ENCODE measurements at regions not wholly inside any gene's neighbourhood (a gene's known extent, or its start where the extent isn't known, plus 50 kb on each side); places are given as distances from the start of the nearest gene placed in this dataset.

DNA sequence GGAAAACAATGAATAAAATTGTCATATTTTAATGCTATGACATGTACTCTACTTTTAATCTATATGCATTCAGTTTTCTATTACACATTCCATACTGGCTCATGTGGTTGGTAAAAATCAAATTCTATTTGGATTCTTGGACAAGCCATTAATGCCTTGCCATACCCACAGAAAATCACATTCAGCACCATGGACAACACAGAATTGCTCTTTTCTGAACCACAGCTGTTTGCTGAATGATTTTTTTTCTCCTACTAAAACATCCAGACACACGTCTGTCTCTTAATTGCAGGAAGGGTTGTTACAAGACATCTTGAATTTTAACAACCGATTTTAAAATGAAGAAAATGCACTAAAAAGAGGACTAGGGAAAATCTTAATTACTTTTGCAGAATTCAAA lies 675.6 kb downstream of the BRINP1 start:
- TF ChIP-seq, protein P1, sequence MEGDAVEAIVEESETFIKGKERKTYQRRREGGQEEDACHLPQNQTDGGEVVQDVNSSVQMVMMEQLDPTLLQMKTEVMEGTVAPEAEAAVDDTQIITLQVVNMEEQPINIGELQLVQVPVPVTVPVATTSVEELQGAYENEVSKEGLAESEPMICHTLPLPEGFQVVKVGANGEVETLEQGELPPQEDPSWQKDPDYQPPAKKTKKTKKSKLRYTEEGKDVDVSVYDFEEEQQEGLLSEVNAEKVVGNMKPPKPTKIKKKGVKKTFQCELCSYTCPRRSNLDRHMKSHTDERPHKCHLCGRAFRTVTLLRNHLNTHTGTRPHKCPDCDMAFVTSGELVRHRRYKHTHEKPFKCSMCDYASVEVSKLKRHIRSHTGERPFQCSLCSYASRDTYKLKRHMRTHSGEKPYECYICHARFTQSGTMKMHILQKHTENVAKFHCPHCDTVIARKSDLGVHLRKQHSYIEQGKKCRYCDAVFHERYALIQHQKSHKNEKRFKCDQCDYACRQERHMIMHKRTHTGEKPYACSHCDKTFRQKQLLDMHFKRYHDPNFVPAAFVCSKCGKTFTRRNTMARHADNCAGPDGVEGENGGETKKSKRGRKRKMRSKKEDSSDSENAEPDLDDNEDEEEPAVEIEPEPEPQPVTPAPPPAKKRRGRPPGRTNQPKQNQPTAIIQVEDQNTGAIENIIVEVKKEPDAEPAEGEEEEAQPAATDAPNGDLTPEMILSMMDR (IDR thresholded peaks at IDR 0.05) = no peak
- TF ChIP-seq CBX8 (IDR thresholded peaks at IDR 0.05) (no peak), RFX5 (IDR thresholded peaks at IDR 0.05) (no peak), EP300 (IDR thresholded peaks at IDR 0.05) (no peak), JUNB (IDR thresholded peaks at IDR 0.05) (no peak), BHLHE40 (IDR thresholded peaks at IDR 0.05; ENCODE audit: low read depth, low read length) (no peak), CHD2 (IDR thresholded peaks at IDR 0.05; ENCODE audit: low read length, partially characterized antibody) (no peak), SREBF2 (IDR thresholded peaks at IDR 0.05) (no peak)
- TF ChIP-seq, protein P2, sequence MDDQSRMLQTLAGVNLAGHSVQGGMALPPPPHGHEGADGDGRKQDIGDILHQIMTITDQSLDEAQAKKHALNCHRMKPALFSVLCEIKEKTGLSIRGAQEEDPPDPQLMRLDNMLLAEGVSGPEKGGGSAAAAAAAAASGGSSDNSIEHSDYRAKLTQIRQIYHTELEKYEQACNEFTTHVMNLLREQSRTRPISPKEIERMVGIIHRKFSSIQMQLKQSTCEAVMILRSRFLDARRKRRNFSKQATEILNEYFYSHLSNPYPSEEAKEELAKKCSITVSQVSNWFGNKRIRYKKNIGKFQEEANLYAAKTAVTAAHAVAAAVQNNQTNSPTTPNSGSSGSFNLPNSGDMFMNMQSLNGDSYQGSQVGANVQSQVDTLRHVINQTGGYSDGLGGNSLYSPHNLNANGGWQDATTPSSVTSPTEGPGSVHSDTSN (IDR thresholded peaks at IDR 0.05) = no peak
- TF ChIP-seq, protein P3, sequence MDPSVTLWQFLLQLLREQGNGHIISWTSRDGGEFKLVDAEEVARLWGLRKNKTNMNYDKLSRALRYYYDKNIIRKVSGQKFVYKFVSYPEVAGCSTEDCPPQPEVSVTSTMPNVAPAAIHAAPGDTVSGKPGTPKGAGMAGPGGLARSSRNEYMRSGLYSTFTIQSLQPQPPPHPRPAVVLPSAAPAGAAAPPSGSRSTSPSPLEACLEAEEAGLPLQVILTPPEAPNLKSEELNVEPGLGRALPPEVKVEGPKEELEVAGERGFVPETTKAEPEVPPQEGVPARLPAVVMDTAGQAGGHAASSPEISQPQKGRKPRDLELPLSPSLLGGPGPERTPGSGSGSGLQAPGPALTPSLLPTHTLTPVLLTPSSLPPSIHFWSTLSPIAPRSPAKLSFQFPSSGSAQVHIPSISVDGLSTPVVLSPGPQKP (IDR thresholded peaks at IDR 0.05; ENCODE audit: low read depth, low read length) = no peak
- TF ChIP-seq, protein P4, sequence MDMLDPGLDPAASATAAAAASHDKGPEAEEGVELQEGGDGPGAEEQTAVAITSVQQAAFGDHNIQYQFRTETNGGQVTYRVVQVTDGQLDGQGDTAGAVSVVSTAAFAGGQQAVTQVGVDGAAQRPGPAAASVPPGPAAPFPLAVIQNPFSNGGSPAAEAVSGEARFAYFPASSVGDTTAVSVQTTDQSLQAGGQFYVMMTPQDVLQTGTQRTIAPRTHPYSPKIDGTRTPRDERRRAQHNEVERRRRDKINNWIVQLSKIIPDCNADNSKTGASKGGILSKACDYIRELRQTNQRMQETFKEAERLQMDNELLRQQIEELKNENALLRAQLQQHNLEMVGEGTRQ (IDR thresholded peaks at IDR 0.05) = no peak
- TF ChIP-seq, protein P5, sequence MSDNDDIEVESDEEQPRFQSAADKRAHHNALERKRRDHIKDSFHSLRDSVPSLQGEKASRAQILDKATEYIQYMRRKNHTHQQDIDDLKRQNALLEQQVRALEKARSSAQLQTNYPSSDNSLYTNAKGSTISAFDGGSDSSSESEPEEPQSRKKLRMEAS (IDR thresholded peaks at IDR 0.05) = no peak
- TF ChIP-seq, protein P6, sequence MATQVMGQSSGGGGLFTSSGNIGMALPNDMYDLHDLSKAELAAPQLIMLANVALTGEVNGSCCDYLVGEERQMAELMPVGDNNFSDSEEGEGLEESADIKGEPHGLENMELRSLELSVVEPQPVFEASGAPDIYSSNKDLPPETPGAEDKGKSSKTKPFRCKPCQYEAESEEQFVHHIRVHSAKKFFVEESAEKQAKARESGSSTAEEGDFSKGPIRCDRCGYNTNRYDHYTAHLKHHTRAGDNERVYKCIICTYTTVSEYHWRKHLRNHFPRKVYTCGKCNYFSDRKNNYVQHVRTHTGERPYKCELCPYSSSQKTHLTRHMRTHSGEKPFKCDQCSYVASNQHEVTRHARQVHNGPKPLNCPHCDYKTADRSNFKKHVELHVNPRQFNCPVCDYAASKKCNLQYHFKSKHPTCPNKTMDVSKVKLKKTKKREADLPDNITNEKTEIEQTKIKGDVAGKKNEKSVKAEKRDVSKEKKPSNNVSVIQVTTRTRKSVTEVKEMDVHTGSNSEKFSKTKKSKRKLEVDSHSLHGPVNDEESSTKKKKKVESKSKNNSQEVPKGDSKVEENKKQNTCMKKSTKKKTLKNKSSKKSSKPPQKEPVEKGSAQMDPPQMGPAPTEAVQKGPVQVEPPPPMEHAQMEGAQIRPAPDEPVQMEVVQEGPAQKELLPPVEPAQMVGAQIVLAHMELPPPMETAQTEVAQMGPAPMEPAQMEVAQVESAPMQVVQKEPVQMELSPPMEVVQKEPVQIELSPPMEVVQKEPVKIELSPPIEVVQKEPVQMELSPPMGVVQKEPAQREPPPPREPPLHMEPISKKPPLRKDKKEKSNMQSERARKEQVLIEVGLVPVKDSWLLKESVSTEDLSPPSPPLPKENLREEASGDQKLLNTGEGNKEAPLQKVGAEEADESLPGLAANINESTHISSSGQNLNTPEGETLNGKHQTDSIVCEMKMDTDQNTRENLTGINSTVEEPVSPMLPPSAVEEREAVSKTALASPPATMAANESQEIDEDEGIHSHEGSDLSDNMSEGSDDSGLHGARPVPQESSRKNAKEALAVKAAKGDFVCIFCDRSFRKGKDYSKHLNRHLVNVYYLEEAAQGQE (IDR thresholded peaks at IDR 0.05) = peak; percentile 50; the same call in 1 of the 2 replicates

Data from A549 (cell line).